ENCODE measurements at regions not wholly inside any gene's neighbourhood (a gene's known extent, or its start where the extent isn't known, plus 50 kb on each side); places are given as distances from the start of the nearest gene placed in this dataset.

DNA sequence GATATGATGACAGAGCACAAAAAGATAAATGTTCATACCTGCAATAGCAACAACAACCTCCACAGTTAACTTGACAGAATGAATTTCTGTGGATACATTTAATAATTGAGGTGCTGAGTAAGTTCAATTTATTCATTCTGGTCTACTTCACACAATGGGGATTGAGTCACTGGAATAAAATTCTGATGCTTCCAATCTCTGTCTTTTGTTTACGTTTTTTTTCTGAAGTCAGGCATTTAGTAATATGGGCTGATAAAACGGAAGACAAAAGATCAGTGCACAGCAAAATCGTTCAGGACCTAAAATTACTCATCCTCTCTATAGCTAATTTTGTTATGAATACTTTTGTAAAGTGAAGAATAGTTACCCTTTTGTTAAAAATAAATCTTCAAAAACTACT is 565.9 kb upstream of the CCDC54 start:
- DNase-seq (ENCODE audit: low read depth in 2 of 2), result no peak

DNA sequence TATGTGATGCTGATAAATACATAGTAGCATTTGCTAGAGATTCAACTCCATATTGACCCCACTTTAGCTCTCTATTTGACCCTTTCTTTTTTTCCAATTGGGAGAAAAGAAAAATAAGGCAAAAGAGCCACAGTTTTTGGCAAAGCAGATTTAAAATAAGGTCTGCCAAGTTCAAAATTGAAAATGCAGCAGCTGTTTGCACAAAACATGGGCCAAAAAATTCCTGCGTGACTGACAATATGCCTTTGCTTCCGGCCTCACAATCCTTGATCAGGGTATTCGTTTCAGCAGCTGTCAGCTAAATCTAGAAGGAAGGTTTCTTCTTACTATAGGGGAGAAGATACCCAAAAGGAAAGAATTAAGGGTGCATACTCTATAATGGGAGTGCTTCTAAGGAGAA is 563.5 kb upstream of the CCDC54 start:
- no peak for DNase-seq (ENCODE audit: low read depth in 2 of 2)

DNA sequence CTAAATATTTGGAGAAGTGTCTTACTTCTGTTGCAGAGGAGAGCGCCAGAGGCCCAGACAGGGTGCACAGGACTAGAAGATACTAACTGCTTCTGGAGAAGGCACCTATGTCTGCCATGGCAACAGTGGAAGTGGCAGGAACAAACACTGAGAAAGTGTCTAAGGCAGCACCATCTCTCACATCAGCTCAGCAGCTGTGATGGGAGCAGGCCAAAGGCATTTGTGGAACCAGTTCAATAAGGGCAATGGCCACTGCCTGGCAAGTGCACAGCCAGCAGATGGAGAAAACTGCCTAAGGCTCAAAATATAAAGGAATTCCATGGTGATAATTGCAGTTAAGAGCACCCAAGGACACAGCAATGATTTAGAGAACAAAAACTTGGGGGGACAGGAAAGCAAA is 563.0 kb upstream of the CCDC54 start:
- no peak for DNase-seq (ENCODE audit: low read depth in 2 of 2)

DNA sequence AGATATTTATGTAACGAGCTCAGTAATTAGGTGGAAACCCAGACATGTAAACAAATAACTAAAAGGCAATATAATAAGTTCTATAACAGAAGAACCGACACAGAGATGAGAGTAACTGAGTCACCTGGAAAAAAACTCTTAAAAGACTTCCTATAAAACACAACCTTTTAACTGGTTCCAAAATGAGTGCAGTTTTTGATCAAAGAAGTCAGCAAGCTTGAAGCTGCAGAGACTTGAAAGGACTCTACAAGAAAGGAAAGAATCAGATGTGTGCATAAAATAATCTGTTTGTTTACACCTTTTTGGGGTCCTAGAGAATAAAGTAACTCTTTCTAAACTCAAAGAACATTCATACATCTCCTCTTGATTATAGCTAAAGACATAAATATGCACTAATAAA is 560.4 kb upstream of the CCDC54 start:
- no peak for DNase-seq (ENCODE audit: low read depth in 2 of 2)

DNA sequence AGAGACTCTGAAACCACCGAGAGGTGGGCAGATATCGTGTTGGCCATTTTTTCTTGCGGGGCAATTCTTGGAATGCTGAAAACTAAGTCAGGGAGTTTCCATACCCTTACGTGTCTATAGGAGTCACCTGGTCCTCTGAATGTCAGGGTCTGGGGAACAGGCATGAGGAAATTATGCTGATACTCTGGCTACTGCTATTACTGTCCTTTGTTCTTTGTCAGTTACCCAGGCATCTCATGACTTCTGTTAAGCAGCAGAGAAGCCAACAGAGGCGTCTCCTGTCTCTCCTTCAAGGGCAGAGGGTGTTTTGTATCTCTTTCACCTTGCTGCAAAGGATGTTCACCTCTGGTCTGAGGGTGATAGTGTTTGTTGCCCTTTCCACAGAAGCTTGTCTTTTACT is 559.5 kb upstream of the CCDC54 start:
- no peak for DNase-seq (ENCODE audit: low read depth in 2 of 2)

DNA sequence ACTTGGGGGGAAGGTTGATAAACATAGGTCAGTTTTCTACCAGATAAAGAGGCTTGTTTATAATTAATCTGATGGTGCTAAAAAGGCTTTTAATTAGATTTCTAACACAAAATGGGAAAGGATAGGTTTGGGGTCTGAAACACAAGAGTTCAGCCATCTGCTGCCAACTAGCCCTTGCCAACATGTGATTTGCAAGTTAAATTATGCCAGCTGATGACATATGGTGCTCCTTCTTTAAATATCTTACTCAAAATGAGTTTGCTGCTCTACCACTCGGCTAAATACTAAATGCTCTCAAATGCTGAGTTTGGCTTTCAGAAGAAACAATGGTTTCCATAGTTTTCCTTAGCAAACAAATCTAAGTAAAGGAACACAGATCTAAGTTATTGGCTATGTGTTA is 557.8 kb upstream of the CCDC54 start:
- no peak for DNase-seq (ENCODE audit: low read depth in 2 of 2)

DNA sequence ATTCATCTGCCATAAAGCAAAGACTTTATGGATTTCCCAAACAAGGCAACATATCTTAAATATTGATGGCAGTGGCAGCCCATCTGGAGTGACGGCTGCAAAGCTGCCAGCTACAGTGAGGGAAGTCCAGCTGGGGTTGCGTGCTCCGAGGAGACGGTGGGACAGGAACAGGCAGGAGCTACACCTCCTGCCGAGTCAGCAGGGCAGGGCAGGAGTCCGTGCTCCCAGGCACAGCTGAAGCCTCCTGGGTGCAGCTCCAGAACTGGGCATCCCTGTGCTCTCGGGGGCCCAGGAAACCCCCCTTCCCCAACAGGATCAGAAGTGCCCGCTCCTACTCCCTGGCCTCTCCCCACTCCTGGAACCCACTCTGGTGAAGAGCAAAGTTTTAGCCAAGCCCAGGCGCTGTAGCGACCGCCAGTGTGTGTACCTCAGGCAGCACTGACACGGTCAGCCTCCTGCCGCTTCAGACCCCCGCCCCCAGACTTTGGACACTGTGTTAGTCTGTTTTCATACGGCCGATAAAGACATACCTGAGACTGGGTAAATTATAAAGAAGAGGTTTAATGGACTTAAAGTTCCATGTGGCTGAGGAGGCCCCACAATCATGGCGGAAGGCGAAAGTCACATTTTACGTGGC is 556.4 kb upstream of the CCDC54 start:
- DNase-seq (ENCODE audit: low read depth in 2 of 2), result no peak

DNA sequence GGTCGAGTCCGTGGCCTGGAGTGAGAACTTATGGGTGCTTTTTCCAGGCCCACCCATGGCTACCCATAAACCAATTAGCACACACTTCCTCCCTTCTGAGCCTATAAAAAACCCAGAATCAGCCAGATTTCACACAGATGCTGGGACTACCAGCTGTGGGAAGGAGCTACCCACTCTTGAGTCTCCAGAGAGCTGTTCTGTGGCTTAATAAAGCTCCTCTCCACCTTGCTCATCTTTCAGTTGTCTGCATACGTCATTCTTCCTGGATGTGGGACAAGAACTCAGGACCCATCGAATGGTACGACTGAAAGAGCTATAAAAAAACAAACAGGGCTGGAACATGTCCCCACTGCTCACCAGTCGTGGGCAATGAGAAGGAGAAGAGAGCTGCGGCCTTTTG is 555.4 kb upstream of the CCDC54 start:
- DNase-seq (ENCODE audit: low read depth in 2 of 2), result no peak

DNA sequence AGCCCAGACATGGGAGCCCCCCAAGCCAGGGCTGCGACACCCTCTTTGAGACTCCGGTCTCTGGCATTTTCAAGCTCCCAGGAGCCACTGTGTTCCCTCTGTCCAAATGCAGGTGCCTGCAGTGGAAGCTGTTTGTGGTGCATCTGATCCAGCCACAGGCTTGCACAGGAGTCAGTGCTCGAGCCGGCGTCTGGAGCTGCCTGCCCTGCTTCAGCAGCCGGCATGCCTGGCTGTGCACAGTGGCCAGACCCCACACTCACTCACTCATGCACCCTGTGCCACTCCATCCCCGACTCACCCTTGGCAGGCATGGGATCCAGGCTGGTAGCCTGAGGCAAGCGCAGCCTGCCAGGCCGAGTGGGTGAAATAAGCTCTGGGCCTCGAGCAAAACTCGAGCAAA is 555.0 kb upstream of the CCDC54 start:
- DNase-seq (ENCODE audit: low read depth in 2 of 2), result no peak

DNA sequence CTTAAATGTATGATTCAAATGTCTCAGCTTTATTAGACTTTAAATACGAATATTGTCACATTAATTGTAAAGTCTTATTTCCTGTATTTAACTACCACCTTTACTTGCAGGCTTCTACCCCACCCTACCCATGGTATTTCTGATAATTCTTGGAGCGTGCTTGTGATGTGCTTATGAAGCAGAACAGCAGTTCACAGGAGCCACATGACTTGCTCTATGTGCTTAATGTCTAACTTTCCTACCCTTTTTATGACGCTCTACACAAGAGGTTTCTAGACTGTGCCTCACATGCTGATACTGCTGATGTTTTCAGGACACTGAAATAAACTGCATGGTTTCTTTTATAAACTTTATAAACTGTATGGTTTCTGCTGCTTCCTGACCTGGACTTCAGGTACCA is 553.5 kb upstream of the CCDC54 start:
- DNase-seq (ENCODE audit: low read depth in 2 of 2), result no peak

DNA sequence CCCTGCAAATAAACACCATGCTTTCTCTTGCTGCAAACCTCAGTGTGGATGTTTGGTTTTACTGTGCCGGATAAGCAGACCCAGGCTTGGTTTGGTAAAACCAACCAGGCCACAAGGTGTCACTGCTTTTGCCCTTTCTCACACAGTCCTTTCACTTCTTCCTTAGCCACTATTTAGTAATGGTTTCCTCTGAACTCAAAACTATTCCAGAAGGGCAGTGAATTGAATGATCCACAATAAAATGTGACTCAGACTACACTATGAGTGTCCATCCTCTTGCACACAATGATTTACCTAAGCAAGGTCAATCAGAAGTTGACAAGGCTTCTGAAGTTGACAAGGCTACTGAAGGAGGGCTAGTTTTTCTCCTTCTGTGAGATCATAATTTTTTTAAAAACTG is 552.4 kb upstream of the CCDC54 start:
- no peak for DNase-seq (ENCODE audit: low read depth in 2 of 2)

DNA sequence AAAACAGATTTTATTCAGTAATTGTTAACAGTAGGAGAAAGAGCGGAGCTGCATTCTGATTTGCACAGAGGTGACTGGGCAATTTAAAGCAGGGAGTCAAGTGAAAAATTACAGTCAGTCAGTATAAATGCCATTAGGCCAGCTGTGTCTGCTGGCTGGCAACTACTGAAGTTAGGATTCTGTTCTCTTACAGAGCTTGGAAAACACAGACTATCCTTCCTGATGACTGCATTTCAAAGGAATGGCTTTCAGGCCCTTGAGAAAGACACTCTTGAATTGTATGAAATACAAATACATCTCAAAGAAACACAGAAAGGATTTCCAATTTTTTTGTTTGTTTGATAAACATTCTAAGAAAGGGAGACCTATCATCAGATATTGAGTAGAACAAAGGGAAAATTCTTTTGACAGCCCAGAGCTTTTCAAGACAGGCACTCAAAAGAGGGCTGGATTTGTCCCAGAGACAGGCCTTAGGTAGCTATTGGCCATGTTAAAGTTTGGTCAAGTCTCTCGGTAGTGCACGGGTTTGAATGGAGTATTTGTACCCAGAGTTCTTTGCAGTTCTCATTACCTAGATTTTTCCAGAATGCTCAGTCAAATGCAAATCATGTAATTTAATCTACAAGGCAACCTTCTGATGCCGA is 551.2 kb upstream of the CCDC54 start:
- DNase-seq (ENCODE audit: low read depth in 2 of 2), result no peak

DNA sequence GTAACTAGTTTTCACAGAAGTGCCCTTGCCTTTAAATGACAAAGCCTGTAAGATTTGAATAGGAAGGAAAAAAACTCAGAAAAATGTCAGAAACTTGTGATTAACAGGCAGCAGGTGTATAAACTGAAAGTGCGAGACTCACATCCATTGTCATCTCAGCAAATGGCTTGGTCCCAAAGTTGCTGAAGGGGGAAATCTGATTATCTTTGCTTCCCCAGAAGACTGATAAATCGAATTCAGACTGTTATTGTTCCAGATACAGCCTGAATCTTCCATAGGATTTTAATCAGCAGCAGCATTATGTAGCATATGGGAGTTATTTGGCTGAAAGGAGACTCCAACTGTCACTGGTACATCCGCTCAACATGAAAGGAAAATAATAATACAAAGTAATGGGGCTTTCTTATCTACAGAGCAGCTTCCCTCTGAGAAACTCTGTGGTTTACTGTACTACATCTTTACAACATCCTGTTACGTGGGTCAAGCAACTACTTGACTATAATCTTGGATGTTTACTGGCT is 550.4 kb upstream of the CCDC54 start:
- DNase-seq (ENCODE audit: low read depth in 2 of 2), result no peak

DNA sequence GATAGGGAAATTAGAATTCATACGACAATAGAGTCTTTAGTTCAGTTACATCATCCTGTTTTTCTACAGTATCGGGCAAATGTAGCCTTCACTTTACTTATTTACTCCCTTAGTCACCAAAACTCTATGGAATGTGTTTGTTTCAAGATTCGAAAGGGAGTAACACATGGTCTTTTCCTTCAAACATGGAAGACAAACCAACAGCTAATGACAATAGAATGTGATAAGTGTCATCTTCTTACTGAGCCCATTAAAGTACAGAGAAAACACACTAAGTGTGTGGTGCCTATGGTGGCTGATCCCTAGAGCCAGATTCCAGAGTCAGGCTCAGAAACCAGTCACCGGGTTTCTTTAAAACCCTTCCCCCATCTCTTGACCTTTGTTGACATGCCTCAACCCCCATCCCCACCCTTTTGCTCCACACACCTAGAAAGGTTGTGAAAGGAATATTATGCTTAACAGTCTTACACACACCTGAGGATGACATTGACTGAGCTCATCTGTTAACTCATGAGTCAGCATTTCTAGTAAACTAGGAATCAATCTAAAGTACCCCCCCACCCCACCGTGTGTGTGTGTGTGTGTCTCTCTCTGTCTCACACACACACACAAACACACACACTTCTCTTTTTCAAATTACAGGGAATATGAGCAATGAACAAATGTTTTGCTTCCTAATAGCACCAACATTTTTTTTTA is 549.6 kb upstream of the CCDC54 start:
- no peak for DNase-seq (ENCODE audit: low read depth in 2 of 2)

DNA sequence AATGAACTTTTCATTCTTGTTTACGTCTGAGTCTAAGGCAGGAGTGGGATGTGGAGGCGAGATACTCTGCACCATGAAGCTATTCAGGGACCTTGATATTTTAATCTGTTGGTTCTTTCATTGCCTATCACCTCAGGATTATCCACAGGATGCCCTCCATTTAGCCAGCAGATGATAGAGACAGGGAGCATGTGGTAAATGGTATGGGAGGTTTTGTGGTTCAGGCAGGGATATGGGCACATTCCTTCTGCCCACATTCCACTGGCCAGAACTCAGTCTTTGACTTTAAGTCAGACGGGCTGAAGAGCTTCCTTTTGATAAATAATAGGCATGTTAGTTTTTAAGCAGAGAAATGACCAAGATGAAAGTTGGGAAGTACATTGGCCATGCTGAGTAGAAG is 548.0 kb upstream of the CCDC54 start:
- no peak for DNase-seq (ENCODE audit: low read depth in 2 of 2)

DNA sequence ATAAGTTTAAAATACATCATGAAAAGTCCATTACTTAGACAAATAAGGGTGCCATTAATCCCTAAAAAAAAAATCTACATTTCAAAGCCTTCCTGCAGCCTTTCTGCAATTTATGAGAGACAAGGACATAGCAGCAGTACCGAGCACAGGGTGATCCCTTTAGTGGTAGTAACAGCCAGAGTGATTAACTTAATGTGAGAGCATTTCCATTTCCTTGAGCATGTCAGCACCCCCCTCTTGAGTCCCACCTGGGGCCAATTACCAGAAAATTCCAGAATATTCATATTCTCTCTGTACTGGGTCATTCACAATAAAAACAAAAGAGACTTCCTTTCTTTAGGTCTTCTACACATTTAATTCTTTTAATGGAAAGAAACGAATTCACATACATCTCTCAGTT is 546.9 kb upstream of the CCDC54 start:
- no peak for DNase-seq (ENCODE audit: low read depth in 2 of 2)

DNA sequence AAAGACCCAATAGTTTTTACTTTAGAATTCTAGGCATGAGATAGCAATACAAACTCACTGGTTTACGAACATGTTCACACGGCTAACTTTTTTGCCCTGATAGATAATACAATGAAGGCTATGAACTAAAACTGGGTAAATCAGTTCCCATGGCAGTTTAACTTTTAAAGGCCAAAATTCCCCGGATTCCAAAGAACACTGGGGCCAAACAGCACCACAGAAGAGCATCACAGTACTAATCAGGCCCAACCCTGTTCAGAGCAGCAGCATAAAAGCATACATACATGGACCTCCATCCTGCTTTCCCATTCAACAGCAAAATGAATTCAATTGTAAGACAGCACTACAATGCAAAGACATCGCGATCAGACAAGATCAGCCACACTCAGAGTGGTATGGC is 540.3 kb upstream of the CCDC54 start:
- DNase-seq (ENCODE audit: low read depth in 2 of 2), result no peak

DNA sequence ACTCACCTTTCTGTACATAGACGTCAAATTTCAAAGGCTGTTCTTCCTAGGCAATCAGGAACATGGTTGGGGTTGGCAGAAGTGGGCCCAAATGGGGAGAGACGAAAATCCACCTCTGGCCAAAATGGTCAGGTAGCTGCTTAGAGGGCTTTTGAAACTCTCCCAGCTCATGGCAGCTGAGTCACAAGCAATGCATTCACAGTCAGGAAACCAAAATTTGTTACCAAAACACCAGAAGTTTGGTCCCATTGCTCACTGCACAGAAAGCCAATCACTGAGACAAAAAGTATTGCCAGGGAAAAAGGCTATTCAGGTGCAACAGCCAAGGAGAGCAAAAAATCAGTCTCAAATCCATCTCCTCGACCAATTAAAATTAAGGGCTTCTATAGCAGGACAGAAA is 539.6 kb upstream of the CCDC54 start:
- DNase-seq (ENCODE audit: low read depth in 2 of 2), result no peak

DNA sequence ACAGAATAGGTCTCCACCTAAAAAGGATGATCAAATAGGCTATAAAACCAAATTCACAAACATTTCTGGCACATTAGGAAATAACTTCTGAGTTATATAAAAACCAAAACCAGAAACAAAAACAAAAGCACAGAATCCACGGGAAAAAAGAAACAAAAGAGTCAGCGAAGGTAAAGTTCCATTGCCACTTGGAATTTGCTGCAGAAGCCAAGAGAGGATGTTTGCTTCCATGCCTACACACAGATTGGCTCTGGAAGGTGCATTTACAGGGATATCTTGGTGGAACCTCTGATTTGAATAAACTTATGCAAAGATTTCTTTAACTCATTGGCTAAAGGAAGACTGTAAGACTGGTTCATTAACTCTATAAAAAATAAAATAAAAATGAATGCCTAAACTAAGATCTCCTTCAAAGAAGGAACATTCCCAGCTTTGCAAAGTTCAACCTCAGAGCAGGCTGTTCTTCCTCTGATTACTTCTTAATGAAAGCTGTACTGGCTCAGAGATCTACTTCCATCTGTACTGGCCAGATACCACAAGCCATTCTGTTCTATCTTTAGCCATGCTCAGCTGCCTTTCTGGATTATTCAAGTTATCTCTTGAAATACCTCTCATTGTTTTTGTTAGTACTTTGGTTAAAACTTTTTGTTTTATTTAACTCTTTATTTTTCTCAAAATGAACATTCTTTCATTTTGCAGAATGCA is 537.5 kb upstream of the CCDC54 start:
- DNase-seq (ENCODE audit: low read depth in 2 of 2), result no peak

DNA sequence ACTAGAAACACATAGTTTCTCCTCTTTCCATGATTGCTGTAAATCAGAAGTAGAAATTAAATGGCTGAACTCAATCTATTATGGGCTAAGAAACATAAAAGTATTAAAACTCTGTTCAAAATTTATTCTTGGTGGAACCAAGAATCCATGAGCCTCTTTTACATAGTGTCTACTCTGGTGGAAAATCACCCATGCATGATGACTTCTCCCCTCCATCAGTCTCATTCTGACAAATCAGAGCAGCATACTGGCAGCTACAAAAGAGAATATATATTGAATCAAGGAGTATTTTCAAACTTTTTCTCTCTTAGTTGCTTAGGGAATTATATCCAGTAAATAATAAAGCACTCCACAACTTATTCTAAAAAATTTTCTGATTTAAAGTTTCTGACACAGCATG is 536.9 kb upstream of the CCDC54 start:
- no peak for DNase-seq (ENCODE audit: low read depth in 2 of 2)

DNA sequence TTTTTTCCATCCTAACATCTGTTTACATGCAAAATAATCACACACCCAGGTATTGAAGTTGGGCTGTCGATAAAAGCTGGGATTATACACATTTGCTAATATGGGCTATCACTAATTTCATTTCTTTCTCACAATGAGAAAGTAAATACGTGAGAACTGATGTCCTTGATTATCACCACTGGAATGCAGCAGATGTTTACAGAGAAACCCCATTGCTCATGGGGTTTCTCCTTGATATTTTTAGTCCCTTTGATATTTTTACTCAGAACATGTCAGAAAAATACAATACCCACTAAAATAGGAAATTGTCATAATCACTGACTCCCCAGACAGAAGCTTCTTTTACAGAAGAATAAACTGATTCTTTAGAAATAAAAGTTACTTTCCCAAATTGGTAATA is 535.1 kb upstream of the CCDC54 start:
- DNase-seq (ENCODE audit: low read depth in 2 of 2), result no peak

DNA sequence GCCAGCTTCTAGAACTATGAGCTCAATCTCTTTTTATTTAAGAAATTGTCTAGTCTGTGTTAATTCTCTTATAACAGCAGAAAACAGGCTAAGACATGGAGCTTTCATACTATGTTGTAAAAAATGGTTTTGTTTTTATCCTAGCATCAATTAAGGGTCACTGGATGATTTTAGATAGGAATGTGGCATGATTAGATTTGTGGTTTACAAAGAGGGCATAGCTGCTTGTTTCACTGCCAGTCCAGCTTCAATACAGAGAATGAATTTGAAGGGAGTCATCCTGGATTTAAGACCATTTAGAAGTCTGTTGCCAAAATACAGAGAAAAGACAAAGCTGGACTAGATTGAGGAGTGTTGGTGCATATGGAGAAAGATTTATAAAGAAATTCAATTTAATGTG is 532.6 kb upstream of the CCDC54 start:
- no peak for DNase-seq (ENCODE audit: low read depth in 2 of 2)

DNA sequence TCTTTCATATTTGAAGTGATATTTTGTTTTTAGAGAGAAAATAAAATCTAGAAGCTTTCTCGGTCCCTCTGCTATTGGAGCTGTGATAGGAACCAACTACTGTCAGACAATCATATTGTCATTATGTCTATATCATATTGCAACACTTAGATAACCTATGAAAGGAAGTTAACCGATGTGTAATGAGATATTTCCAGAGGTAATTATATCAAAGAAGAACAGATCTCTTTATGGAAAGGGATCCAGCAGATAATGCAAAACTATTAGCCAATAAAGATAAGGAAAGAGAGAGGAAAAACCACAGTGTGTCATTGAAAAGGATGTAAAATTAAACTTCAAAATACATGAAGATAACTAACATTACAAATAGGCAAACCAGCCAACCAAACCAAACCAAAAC is 529.1 kb upstream of the CCDC54 start:
- DNase-seq (ENCODE audit: low read depth in 2 of 2), result no peak
